PC-3 (cell line): ENCODE measurements at regions not wholly inside any gene's neighbourhood (a gene's known extent, or its start where the extent isn't known, plus 50 kb on each side); places are given as distances from the start of the nearest gene placed in this dataset.

ENCODE experiments used
- EZH2 ChIP-seq: fragments of 300-600 bp; sonication (generic); IDR thresholded peaks from one replicate; pipeline ENCODE4 v1.6.1; 2017; ENCODE audit warnings: antibody characterized with exemption, mild to moderate bottlenecking, low read length; ENCODE audit not compliant: unreplicated experiment
- EZH2phosphoT487 ChIP-seq: fragments of 300-600 bp; sonication (generic); IDR thresholded peaks from 2 replicates; pipeline ENCODE4 v1.6.1; 2018; ENCODE audit warnings: mild to moderate bottlenecking, antibody characterized with exemption, low read length, borderline replicate concordance
- TF ChIP-seq, protein P1 (sequence below): fragments of 300-600 bp; sonication (generic); conservative IDR thresholded peaks from 2 replicates; pipeline ENCODE4 v1.5.1; 2017; ENCODE audit warnings: antibody characterized with exemption, low read depth, mild to moderate bottlenecking, low read length

DNA sequence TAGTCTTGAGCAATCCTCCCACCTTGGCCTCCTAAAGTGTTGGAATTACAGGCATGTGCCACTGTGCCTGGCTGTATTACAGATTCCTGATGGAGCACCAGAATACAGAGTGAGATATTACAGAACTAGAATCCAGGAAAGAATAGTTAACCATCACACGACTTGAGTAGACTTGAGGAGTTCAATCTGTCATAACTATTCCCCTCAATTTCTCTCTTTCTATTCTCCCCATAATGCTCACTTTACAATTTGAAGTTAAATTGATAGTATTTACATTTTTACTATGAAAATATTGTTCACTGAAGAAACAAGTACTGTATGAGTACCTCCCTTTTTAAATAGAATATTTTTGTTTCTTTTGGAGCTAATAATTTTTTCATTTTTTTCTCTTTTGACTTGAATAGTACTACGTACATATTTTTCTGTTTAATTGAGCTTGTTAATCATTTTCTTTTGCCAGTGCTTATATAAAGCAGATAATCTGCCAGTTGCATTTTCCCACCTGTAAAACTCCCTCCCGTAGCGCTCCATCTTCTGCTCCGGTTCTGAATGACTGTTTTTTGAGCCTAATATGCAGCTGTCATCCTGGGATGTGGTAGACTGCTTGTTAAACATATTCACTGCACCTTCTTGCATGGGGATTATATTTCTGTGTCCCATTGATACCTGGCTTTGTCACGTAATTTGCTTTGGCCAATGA, 105.5 kb downstream of the MYCN start:
- TF ChIP-seq EZH2phosphoT487 (no peak), EZH2 (no peak)
- TF ChIP-seq, protein P1, sequence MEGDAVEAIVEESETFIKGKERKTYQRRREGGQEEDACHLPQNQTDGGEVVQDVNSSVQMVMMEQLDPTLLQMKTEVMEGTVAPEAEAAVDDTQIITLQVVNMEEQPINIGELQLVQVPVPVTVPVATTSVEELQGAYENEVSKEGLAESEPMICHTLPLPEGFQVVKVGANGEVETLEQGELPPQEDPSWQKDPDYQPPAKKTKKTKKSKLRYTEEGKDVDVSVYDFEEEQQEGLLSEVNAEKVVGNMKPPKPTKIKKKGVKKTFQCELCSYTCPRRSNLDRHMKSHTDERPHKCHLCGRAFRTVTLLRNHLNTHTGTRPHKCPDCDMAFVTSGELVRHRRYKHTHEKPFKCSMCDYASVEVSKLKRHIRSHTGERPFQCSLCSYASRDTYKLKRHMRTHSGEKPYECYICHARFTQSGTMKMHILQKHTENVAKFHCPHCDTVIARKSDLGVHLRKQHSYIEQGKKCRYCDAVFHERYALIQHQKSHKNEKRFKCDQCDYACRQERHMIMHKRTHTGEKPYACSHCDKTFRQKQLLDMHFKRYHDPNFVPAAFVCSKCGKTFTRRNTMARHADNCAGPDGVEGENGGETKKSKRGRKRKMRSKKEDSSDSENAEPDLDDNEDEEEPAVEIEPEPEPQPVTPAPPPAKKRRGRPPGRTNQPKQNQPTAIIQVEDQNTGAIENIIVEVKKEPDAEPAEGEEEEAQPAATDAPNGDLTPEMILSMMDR, result no peak
